Upper lobe of right lung (tissue), 1 donor: ENCODE measurements at regions not wholly inside any gene's neighbourhood (a gene's known extent, or its start where the extent isn't known, plus 50 kb on each side); places are given as distances from the start of the nearest gene placed in this dataset.

Source experiments
- ATAC-seq: fragments of 200-7000 bp; cut with Tn5 transposase; one replicate; pipeline ENCODE4 v1.9.1; 2020; ENCODE audit warnings: mild to moderate bottlenecking, moderate library complexity
- DNase-seq: peaks from one replicate; pipeline ENCODE4 v3.0.0-alpha.2; 2020
- H3K27ac ChIP-seq: fragments of 200-600 bp; one replicate; pipeline ENCODE4 v1.8.0; 2022
- H3K27me3 ChIP-seq: fragments of 200-600 bp; one replicate; pipeline ENCODE4 v1.8.0; 2022; ENCODE audit warnings: mild to moderate bottlenecking
- H3K36me3 ChIP-seq: fragments of 200-600 bp; one replicate; pipeline ENCODE4 v1.8.0; 2022
- H3K4me1 ChIP-seq: fragments of 200-600 bp; one replicate; pipeline ENCODE4 v1.8.0; 2022
- H3K4me3 ChIP-seq: fragments of 200-600 bp; one replicate; pipeline ENCODE4 v1.8.0; 2022; ENCODE audit warnings: mild to moderate bottlenecking
- H3K9me3 ChIP-seq: fragments of 200-600 bp; one replicate; pipeline ENCODE4 v1.8.0; 2022
- intact Hi-C: fragments of 100-400 bp; cut with DNase I; formaldehyde crosslinking; loops from one replicate; pipeline ENCODE4 v1.11.0; 2022
- TF ChIP-seq, protein P1 (sequence below): fragments of 200-600 bp; IDR thresholded peaks from one replicate; pipeline ENCODE4 v1.8.0; 2022; ENCODE audit warnings: antibody characterized with exemption
- donor health status: DM: no; HTN: yes; CAD: no; lungs with severe emphysema.

DNA sequence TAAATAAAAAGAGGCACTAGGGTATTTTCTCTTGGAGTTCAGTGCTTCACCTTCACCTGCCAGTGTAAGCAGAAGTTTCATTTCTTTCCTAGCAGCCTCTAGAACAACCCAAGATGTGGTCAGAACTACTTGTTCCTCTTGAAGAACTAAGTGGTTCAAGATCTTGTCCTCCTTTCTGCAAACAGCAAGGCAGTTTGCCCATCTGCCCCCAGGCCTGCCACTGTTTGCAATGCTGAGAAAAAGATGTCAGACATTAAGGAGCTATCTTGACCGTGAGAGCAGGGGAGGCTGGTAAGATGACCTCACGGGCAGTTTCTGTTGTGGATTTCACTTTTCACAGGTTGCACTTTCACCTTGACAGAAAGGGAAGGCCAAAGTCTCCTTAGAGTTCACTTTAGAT, 52.0 kb upstream of the KLF4 start:
- H3K4me1 ChIP-seq, result no peaks in the 10 kb centered on the region
- no peak overlapping the region for H3K27ac ChIP-seq
- H3K4me3 ChIP-seq, result no peak overlapping the region
- ATAC-seq (peak; percentile 74), DNase-seq (no peak)
- TF ChIP-seq, protein P1, sequence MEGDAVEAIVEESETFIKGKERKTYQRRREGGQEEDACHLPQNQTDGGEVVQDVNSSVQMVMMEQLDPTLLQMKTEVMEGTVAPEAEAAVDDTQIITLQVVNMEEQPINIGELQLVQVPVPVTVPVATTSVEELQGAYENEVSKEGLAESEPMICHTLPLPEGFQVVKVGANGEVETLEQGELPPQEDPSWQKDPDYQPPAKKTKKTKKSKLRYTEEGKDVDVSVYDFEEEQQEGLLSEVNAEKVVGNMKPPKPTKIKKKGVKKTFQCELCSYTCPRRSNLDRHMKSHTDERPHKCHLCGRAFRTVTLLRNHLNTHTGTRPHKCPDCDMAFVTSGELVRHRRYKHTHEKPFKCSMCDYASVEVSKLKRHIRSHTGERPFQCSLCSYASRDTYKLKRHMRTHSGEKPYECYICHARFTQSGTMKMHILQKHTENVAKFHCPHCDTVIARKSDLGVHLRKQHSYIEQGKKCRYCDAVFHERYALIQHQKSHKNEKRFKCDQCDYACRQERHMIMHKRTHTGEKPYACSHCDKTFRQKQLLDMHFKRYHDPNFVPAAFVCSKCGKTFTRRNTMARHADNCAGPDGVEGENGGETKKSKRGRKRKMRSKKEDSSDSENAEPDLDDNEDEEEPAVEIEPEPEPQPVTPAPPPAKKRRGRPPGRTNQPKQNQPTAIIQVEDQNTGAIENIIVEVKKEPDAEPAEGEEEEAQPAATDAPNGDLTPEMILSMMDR, result no peak
- intact Hi-C loops, result no loop called here
- no peaks in the 10 kb centered on the region for H3K27me3 ChIP-seq
- H3K9me3 ChIP-seq, result no peaks in the 10 kb centered on the region
- H3K36me3 ChIP-seq, result no peaks in the 10 kb centered on the region

DNA sequence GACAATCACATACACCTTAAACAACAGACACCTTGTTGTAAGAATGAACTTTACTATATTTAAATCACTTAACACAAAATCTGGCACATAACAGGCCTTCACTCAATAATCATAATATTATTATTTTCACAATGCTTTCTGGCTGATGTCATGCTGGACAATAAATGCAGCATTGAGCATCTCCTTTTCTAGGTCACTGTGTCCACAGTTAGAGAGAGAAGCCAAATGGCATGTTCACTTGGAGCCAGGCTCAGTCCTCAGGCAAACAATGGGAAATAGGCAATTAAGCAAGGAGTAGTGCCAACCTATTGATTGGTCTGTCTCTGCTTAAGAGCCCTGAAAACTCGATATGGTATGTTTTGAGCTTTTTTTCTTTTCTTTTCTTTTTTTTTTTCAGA, 50.6 kb upstream of the KLF4 start:
- Histone ChIP-seq H3K4me1 (no peaks in the 10 kb centered on the region), H3K36me3 (no peaks in the 10 kb centered on the region), H3K9me3 (no peaks in the 10 kb centered on the region), H3K27ac (no peak overlapping the region), H3K27me3 (no peaks in the 10 kb centered on the region), H3K4me3 (no peak overlapping the region)
- ATAC-seq, result no peak
- TF ChIP-seq, protein P1, result no peak
- intact Hi-C loops, result no loop called here
- DNase-seq, result no peak

DNA sequence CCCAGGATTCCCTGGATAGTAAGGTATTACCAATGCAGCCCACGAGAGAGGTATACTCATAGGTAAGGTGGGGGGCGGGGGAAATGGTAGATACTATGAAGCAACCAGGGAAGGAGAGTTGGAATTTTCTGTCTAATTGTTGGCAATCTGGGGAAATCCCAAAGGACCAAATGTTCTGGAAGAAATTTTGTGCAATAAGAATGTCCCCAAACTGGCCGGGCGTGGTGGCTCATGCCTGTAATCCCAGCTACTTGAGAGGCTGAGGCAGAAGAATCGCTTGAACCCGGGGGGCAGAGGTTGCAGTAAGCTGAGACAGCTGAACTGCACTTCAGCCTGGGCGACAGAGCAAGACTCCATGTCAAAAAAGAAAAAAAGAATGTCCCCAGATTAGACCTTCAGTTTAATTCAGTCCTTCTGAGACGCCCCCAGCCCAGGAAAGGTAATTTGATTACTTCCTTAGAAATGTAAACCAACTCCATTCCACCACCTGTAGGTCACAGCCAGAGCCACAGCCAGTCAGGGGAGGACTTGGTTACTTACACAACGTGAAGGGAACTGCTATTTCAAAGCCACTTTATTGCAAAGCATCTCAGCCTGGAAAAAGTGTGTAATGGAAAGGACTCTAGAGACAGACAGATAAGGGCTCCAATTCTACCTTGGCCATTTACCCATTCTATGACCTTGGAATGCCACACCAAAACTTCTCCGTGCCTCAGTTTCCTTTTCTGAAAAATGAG, 50.0 kb upstream of the KLF4 start:
- H3K27me3 ChIP-seq, result no peaks in the 10 kb centered on the region
- H3K9me3 ChIP-seq, result no peaks in the 10 kb centered on the region
- TF ChIP-seq, protein P1, result no peak
- DNase-seq, result no peak
- H3K27ac ChIP-seq, result no peak overlapping the region
- no peaks in the 10 kb centered on the region for H3K4me1 ChIP-seq
- H3K36me3 ChIP-seq, result no peaks in the 10 kb centered on the region
- intact Hi-C loops, result no loop called here
- H3K4me3 ChIP-seq, result no peak overlapping the region
- ATAC-seq, result no peak
